ENCODE measurements at regions not wholly inside any gene's neighbourhood (a gene's known extent, or its start where the extent isn't known, plus 50 kb on each side); places are given as distances from the start of the nearest gene placed in this dataset.

GRCh38 chr17:31738996-31739699, 119.9 kb downstream of the COPRS start:
- Histone ChIP-seq H3K27ac (no peak overlapping the region), H3K4me1 (peaks cover 0 to 3% of the 10 kb centered on the region in 2 donors), H3K9me3 (no peaks in the 10 kb centered on the region), H3K36me3 (no peaks in the 10 kb centered on the region), H3K4me3 (no peak overlapping the region), H3K27me3 (no peaks in the 10 kb centered on the region)
- no peak for DNase-seq
- in situ Hi-C loops (cut with MboI; ENCODE audit: low sequenced_read_pairs in 4 of 4): no loop called here
- no peak for TF ChIP-seq CTCF (IDR thresholded peaks at IDR 0.05 in 4 of 5, conservative IDR thresholded peaks at IDR 0.05 in 1 of 5)
- no peak for TF ChIP-seq POLR2A (IDR thresholded peaks at IDR 0.05)
- no peak for ATAC-seq
- intact Hi-C loops (cut with DNase I; ENCODE audit: low total_unique reads): no loop called here

- DNase-seq: no peak
- no peak for TF ChIP-seq CTCF (IDR thresholded peaks at IDR 0.05 in 4 of 5, conservative IDR thresholded peaks at IDR 0.05 in 1 of 5)
These were observed 120.6 kb downstream of the COPRS start for GRCh38 chr17:31738488-31738887.

GRCh38 chr17:31738067-31738466, 121.0 kb downstream of the COPRS start:
- in situ Hi-C loops (cut with MboI; ENCODE audit: low sequenced_read_pairs in 4 of 4) (no loop called here), intact Hi-C loops (cut with DNase I; ENCODE audit: low total_unique reads) (no loop called here)
- no peak for ATAC-seq
- Histone ChIP-seq H3K4me1 (no peaks in the 10 kb centered on the region), H3K27me3 (no peaks in the 10 kb centered on the region), H3K9me3 (no peaks in the 10 kb centered on the region), H3K36me3 (no peaks in the 10 kb centered on the region), H3K27ac (no peak overlapping the region), H3K4me3 (no peak overlapping the region)
- no peak for TF ChIP-seq CTCF (IDR thresholded peaks at IDR 0.05 in 4 of 5, conservative IDR thresholded peaks at IDR 0.05 in 1 of 5)
- no peak for TF ChIP-seq POLR2A (IDR thresholded peaks at IDR 0.05)
- DNase-seq: no peak

More at GRCh38 chr17:31738488-31738887, 120.6 kb downstream of the COPRS start:
- in situ Hi-C loops (cut with MboI; ENCODE audit: low sequenced_read_pairs in 4 of 4): no loop called here
- Histone ChIP-seq H3K27me3 (no peaks in the 10 kb centered on the region), H3K36me3 (no peaks in the 10 kb centered on the region), H3K9me3 (no peaks in the 10 kb centered on the region), H3K27ac (no peak overlapping the region), H3K4me1 (no peaks in the 10 kb centered on the region), H3K4me3 (no peak overlapping the region)
- no peak for ATAC-seq
- intact Hi-C loops (cut with DNase I; ENCODE audit: low total_unique reads): no loop called here

- Histone ChIP-seq H3K36me3 (no peaks in the 10 kb centered on the region), H3K4me3 (no peak overlapping the region), H3K4me1 (no peaks in the 10 kb centered on the region), H3K27me3 (no peaks in the 10 kb centered on the region), H3K9me3 (no peaks in the 10 kb centered on the region), H3K27ac (no peak overlapping the region)
- intact Hi-C loops (cut with DNase I; ENCODE audit: low total_unique reads) (no loop called here), in situ Hi-C loops (cut with MboI; ENCODE audit: low sequenced_read_pairs in 4 of 4) (no loop called here)
- ATAC-seq (no peak), DNase-seq (no peak)
- no peak for TF ChIP-seq CTCF (IDR thresholded peaks at IDR 0.05 in 4 of 5, conservative IDR thresholded peaks at IDR 0.05 in 1 of 5)
- no peak for TF ChIP-seq POLR2A (IDR thresholded peaks at IDR 0.05)
These were observed 122.0 kb downstream of the COPRS start for GRCh38 chr17:31736855-31737625.

Data from gastrocnemius medialis (tissue), 4 donors.